ENCODE measurements at regions not wholly inside any gene's neighbourhood (a gene's known extent, or its start where the extent isn't known, plus 50 kb on each side); places are given as distances from the start of the nearest gene placed in this dataset.

GRCh38 chr2:185318271-185318724 is 420.3 kb upstream of the FSIP2 start:
- no peak for DNase-seq
- no CpG with 5 or more reads among the region's 2 CpGs for WGBS (ENCODE audit: extremely low coverage, insufficient read length, low lambda C conversion rate)
- no peaks in the 10 kb centered on the region for H3K27me3 Mint-ChIP-seq (ENCODE audit: low read depth)

More at GRCh38 chr2:185318271-185318724, 420.3 kb upstream of the FSIP2 start:
- Histone ChIP-seq H2AK5ac (ENCODE audit: insufficient read length, low read length) (no peak overlapping the region), H3K4ac (ENCODE audit: low read depth, low read length) (no peak overlapping the region), H3K27ac (ENCODE audit: insufficient read length, low read depth, low read length) (no peak overlapping the region), H3K9me3 (ENCODE audit: control insufficient read depth, low read depth, low read length) (no peaks in the 10 kb centered on the region), H3K79me1 (ENCODE audit: insufficient read depth, low read depth, low read length, poor library complexity, severe bottlenecking) (no peaks in the 10 kb centered on the region), H2BK15ac (ENCODE audit: low read depth, low read length) (no peak overlapping the region), H4K8ac (replicated peaks; ENCODE audit: insufficient read length, low read depth, low read length) (no peak overlapping the region), H3K23me2 (ENCODE audit: insufficient read length, low read depth, low read length, poor library complexity, severe bottlenecking) (no peaks in the 10 kb centered on the region), H3K56ac (ENCODE audit: insufficient read length, low read depth, low read length) (no peak overlapping the region), H4K5ac (ENCODE audit: insufficient read length, low read depth, low read length) (no peak overlapping the region), H3K23ac (ENCODE audit: insufficient read length, low read depth, low read length) (no peak overlapping the region), H2BK12ac (ENCODE audit: insufficient read length, low read depth, low read length) (no peak overlapping the region), H2BK120ac (ENCODE audit: low read depth, low read length, poor library complexity, severe bottlenecking) (no peak overlapping the region), H2BK5ac (ENCODE audit: insufficient read length, low read length) (no peak overlapping the region), H4K91ac (ENCODE audit: insufficient read length, low read depth, low read length) (no peak overlapping the region), H3K4me1 (ENCODE audit: insufficient read depth, low read length) (no peaks in the 10 kb centered on the region; the same call in 1 of the 2 replicates), H4K20me1 (ENCODE audit: control insufficient read depth, insufficient read depth, insufficient read length) (no peaks in the 10 kb centered on the region), H3K14ac (ENCODE audit: insufficient read depth, low read length) (no peak overlapping the region), H3K79me2 (ENCODE audit: insufficient read depth, low read length) (no peaks in the 10 kb centered on the region), H3K4me2 (ENCODE audit: insufficient read depth, insufficient read length, low read length) (no peak overlapping the region), H3K18ac (ENCODE audit: insufficient read length, low read depth, low read length) (no peak overlapping the region), H3K27me3 (ENCODE audit: insufficient read depth, low read length) (no peaks in the 10 kb centered on the region), H2AFZ (ENCODE audit: low read length) (no peak overlapping the region), H3T11ph (ENCODE audit: low read length) (no peak overlapping the region), H3K9ac (ENCODE audit: extremely low read depth, insufficient read length, low read length) (no peak overlapping the region), H2BK20ac (ENCODE audit: low read depth, low read length, poor library complexity, severe bottlenecking) (no peak overlapping the region)
- H3K9me3 Mint-ChIP-seq = 0 out of 5 replicates have a peak, but pooled peaks cover 0 to 2% of the 10 kb centered on the region in 2 experiments
- no peak overlapping the region for H3K4me3 Mint-ChIP-seq
- peaks cover 9 to 12% of the 10 kb centered on the region in 2 experiments for H3K4me1 Mint-ChIP-seq
- H3K27ac Mint-ChIP-seq = no peak overlapping the region
- no peaks in the 10 kb centered on the region for H3K36me3 Mint-ChIP-seq (ENCODE audit: insufficient read depth in 1 of 3, low read depth in 3 of 3)
- no peak for TF ChIP-seq CTCF (conservative IDR thresholded peaks at IDR 0.05)

Data from H9 (cell line).